Right lobe of liver (tissue), 6 donors: ENCODE measurements at regions not wholly inside any gene's neighbourhood (a gene's known extent, or its start where the extent isn't known, plus 50 kb on each side); places are given as distances from the start of the nearest gene placed in this dataset.

Experiments used
- ATAC-seq, 4 donors: fragments of 200-7000 bp; cut with Tn5 transposase; one replicate each; pipeline ENCODE4 v1.9.1; 2020; ENCODE audit warnings: mild to moderate bottlenecking in 4 of 4, moderate library complexity in 4 of 4
- DNase-seq, 3 donors: peaks; one replicate each; pipeline ENCODE4 v3.0.0-alpha.2; 2020
- H3K27ac ChIP-seq, 3 donors: fragments of 200-600 bp; one replicate each; pipeline ENCODE4 v1.8.0; 2022
- H3K27me3 ChIP-seq, 2 donors: fragments of 200-600 bp; one replicate each; pipeline ENCODE4 v1.8.0; 2022
- H3K36me3 ChIP-seq, 4 donors: fragments of 200-600 bp; sonication (generic) in 1 of 4; one replicate each; pipeline versions ENCODE4 v1.5.1 to v1.8.0; 2017 to 2022; ENCODE audit warnings: control low read depth in 1 of 4
- H3K4me1 ChIP-seq, 4 donors: fragments of 200-600 bp; sonication (generic) in 1 of 4; one replicate each; pipeline versions ENCODE4 v1.5.1 to v1.8.0; 2017 to 2022; ENCODE audit warnings: control low read depth in 1 of 4
- H3K4me3 ChIP-seq, 3 donors: fragments of 200-600 bp; one replicate each; pipeline ENCODE4 v1.8.0; 2022
- H3K9me3 ChIP-seq, 4 donors: fragments of 200-600 bp; sonication (generic) in 1 of 4; one replicate each; pipeline versions ENCODE4 v1.5.1 to v1.8.0; 2017 to 2022; ENCODE audit warnings: control low read depth in 1 of 4
- POLR2A ChIP-seq: fragments of 450-650 bp; IDR thresholded peaks from one replicate; pipeline ENCODE4 v1.6.1; 2017; ENCODE audit warnings: antibody characterized with exemption, mild to moderate bottlenecking
- WGBS: methylation state at CpG from one replicate; pipeline ENCODE4 v1.1.6; 2018; ENCODE audit warnings: low coverage, low lambda C conversion rate; ENCODE audit not compliant: insufficient coverage; ENCODE audit errors: missing lambda C conversion rate; 5-methylcytosine and 5-hydroxymethylcytosine counted together
- intact Hi-C, 2 donors: fragments of 100-400 bp; cut with DNase I; formaldehyde crosslinking; loops; one replicate each; pipeline versions ENCODE4 v1.11.2 to v1.14.1; 2022
- TF ChIP-seq, protein P1 (sequence below), 4 donors: fragments of 200-600 bp in 3 of 4; fragments of 450-650 bp in 1 of 4; IDR thresholded peaks; one replicate each; pipeline versions ENCODE4 v1.5.1 to v1.8.0; 2016 to 2022; ENCODE audit warnings: antibody characterized with exemption in 4 of 4, mild to moderate bottlenecking in 2 of 4
- donor health status: DM: no; HTN: yes; CAD: no.
- donor health status: DM: no; HTN: no; CAD: no.
- donor health status: DM: no; HTN: no; CAD: no.
- donor health status: DM: no; HTN: yes; CAD: no.
- donor health status: DM: no; HTN: yes; CAD: no.

DNA sequence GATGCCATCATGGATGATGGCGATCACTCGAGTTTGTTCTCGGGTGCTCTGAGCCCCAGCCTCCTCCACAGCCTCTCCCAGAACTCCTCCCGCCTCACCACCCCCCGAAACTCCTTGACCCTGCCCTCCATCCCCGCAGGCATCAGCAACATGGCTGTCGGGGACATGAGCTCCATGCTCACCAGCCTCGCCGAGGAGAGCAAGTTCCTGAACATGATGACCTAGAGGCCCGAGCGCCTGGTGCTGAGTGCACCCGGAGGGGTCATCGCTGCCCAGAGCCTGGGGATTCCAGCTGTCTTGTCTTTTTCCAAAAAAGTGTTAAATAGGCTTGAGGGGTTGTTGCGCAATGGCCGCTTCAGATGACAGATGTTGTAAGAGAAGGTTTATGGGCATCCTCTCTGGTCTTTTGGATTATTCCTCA, 254.8 kb downstream of the GLI2 start:
- no peaks in the 10 kb centered on the region for H3K4me1 ChIP-seq
- H3K27ac ChIP-seq: no peak overlapping the region
- TF ChIP-seq, protein P1, sequence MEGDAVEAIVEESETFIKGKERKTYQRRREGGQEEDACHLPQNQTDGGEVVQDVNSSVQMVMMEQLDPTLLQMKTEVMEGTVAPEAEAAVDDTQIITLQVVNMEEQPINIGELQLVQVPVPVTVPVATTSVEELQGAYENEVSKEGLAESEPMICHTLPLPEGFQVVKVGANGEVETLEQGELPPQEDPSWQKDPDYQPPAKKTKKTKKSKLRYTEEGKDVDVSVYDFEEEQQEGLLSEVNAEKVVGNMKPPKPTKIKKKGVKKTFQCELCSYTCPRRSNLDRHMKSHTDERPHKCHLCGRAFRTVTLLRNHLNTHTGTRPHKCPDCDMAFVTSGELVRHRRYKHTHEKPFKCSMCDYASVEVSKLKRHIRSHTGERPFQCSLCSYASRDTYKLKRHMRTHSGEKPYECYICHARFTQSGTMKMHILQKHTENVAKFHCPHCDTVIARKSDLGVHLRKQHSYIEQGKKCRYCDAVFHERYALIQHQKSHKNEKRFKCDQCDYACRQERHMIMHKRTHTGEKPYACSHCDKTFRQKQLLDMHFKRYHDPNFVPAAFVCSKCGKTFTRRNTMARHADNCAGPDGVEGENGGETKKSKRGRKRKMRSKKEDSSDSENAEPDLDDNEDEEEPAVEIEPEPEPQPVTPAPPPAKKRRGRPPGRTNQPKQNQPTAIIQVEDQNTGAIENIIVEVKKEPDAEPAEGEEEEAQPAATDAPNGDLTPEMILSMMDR (IDR thresholded peaks at IDR 0.05): no peak
- TF ChIP-seq POLR2A: no peak
- H3K27me3 ChIP-seq: no peaks in the 10 kb centered on the region
- ATAC-seq: no peak
- H3K9me3 ChIP-seq: no peaks in the 10 kb centered on the region
- H3K4me3 ChIP-seq: no peak overlapping the region
- H3K36me3 ChIP-seq: no peaks in the 10 kb centered on the region
- 86% methylated on average over 9 of the region's 15 CpGs for WGBS
- intact Hi-C loops: no loop called here
- peak in 1 of 3 donors; percentile 37 for DNase-seq

DNA sequence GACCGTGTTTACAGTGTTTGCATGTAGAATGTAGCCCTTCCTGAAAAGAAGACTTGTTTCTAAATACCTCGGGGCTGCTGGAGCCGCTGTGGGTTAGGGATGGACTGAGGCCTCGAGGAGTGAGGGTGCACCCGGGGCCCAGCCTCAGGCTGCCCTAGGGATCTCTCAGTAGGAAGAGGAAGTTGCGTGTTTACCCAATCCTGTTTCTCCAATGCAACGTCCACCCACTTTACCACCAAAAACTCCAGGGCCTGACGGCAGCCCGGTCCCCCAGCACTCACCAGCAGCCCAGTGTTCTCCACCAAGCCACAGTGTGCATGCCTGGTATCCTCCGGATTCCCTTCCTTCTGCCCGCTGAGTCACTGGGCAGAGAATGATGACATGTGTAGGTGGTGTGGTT, 255.8 kb downstream of the GLI2 start:
- 58% methylated on average over 5 of the region's 11 CpGs for WGBS

GRCh38 chr2:120992791-120993555, 257.3 kb downstream of the GLI2 start:
- no peaks in the 10 kb centered on the region for H3K27me3 ChIP-seq
- no peaks in the 10 kb centered on the region for H3K4me1 ChIP-seq
- H3K4me3 ChIP-seq: no peak overlapping the region
- 65% methylated on average over 2 of the region's 11 CpGs for WGBS
- TF ChIP-seq, protein P1 (IDR thresholded peaks at IDR 0.05): no peak
- no peak for TF ChIP-seq POLR2A
- no peak overlapping the region for H3K27ac ChIP-seq
- no peaks in the 10 kb centered on the region for H3K9me3 ChIP-seq
- intact Hi-C loops: no loop called here
- DNase-seq: peak in 1 of 3 donors; percentile 30
- ATAC-seq: no peak
- H3K36me3 ChIP-seq: no peaks in the 10 kb centered on the region

More for the DNA sequence above, 255.8 kb downstream of the GLI2 start:
- H3K27ac ChIP-seq: no peak overlapping the region
- H3K36me3 ChIP-seq: no peaks in the 10 kb centered on the region
- H3K27me3 ChIP-seq: no peaks in the 10 kb centered on the region
- H3K9me3 ChIP-seq: no peaks in the 10 kb centered on the region
- TF ChIP-seq, protein P1 (IDR thresholded peaks at IDR 0.05): no peak
- no peaks in the 10 kb centered on the region for H3K4me1 ChIP-seq
- intact Hi-C loops: no loop called here
- ATAC-seq (no peak), DNase-seq (peak in 1 of 3 donors; percentile 20)
- H3K4me3 ChIP-seq: no peak overlapping the region

DNA sequence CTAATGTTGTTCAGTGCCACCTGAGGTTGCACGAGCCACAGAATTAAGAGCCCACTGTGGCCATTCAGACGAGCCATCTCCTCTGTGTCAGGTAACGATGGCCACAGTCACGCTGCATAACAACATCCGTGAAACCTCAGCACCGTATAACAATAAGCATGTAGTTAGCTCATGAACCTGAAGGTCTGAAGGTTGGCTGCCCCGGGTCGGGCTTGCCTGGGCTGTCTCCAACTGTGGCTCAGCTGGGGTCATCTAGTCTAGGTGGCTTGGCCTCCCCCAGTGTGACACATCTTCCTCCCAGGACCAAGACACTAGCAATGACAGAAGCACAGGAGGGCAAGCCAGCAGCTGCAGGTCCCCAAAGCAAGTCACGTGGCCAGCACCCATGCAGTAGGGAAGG, 258.0 kb downstream of the GLI2 start:
- intact Hi-C loops: no loop called here
- TF ChIP-seq, protein P1 (IDR thresholded peaks at IDR 0.05): no peak
- no peak for TF ChIP-seq POLR2A
- no peak overlapping the region for H3K4me3 ChIP-seq
- DNase-seq (peak in 1 of 3 donors; percentile 28), ATAC-seq (no peak)
- no peak overlapping the region for H3K27ac ChIP-seq
- H3K36me3 ChIP-seq: no peaks in the 10 kb centered on the region
- H3K9me3 ChIP-seq: no peaks in the 10 kb centered on the region
- H3K27me3 ChIP-seq: no peaks in the 10 kb centered on the region
- H3K4me1 ChIP-seq: no peaks in the 10 kb centered on the region
- 63% methylated on average over 5 of the region's 9 CpGs for WGBS
